ENCODE measurements at regions not wholly inside any gene's neighbourhood (a gene's known extent, or its start where the extent isn't known, plus 50 kb on each side); places are given as distances from the start of the nearest gene placed in this dataset.

- Histone ChIP-seq H3K36me3 (no peaks in the 10 kb centered on the region), H3K4me3 (peak overlapping the region; percentile 63 to 92 (median 82)), H3K4me1 (peaks cover 0 to 15% (median 11%) of the 10 kb centered on the region in 4 donors), H3K27me3 (no peaks in the 10 kb centered on the region), H3K27ac (peak overlapping the region; percentile 93 to 99 (median 96)), H3K9me3 (no peaks in the 10 kb centered on the region)
- DNase-seq: peak; percentile 96
- TF ChIP-seq EP300 (IDR thresholded peaks at IDR 0.05; ENCODE audit: low read depth): peak; percentile 97
- peak; percentile 84 to 92 (median 91) for TF ChIP-seq POLR2AphosphoS5 (IDR thresholded peaks at IDR 0.05)
- no peak for TF ChIP-seq CTCF (IDR thresholded peaks at IDR 0.05)
- peak; percentile 88 for TF ChIP-seq POLR2A (IDR thresholded peaks at IDR 0.05)
- in situ Hi-C loops (cut with MboI; ENCODE audit: low pct_ligation_motif_present in 1 of 4, low pct_unique_long_range_greater_than_20kb in 1 of 4, low sequenced_read_pairs in 3 of 4) (no loop called here), intact Hi-C loops (cut with DNase I; ENCODE audit: low total_unique reads) (loop anchor here (2.0 kb wide), 1 partner anchor 50 kb away; the partner anchor contains the start of gene ATF3)
- 3% methylated on average over 41 of the region's 62 CpGs; no CpG with 5 or more reads in 1 of the 2 donors for WGBS, 2 donors (ENCODE audit: low coverage in 1 of 2)
These were observed 49.7 kb upstream of the ATF3 start for GRCh38 chr1:212558693-212559480.
